22Rv1 (cell line): ENCODE measurements at regions not wholly inside any gene's neighbourhood (a gene's known extent, or its start where the extent isn't known, plus 50 kb on each side); places are given as distances from the start of the nearest gene placed in this dataset.

Experiments
- CTCF ChIP-seq: fragments of 450-650 bp; IDR thresholded peaks from 2 replicates; pipeline ENCODE4 v1.5.1; 2017; ENCODE audit warnings: mild to moderate bottlenecking
- ZFX ChIP-seq: fragments of 450-650 bp; IDR thresholded peaks from 2 replicates; pipeline ENCODE4 v1.6.1; 2017; ENCODE audit warnings: antibody characterized with exemption, borderline replicate concordance

DNA sequence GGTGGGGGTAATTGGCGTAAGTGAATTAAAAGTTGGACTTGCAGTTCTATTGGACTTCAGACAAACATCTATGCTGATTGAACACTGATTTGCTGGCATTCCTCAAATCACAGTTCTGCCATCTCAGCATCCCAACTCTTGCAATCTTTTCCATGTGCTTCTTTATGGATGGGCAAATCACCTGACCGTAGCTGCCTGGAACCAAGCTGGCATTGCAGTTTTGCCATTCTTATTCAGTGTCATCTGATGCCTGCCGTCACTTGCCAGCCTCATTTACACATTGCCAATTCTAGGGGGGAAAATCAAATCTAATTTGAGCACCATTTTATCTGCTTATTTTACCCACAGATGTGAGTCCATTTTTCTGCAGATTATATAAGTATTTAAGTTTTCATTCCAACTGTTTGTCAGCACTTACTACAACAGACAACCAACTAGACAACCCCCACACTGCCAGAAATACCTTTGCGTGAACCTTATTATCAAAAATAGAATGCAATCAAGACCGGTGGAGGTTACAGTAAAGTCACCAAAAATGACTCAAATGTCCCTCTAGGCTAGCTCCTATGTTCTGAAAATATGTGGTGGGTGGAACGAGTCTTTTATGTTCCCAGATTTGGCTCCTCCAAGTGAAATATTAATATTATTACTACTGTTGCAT lies 172.3 kb upstream of the CTBP2 start:
- TF ChIP-seq CTCF (no peak), ZFX (no peak)
